Mucosa of descending colon (tissue), 3 donors: ENCODE measurements at regions not wholly inside any gene's neighbourhood (a gene's known extent, or its start where the extent isn't known, plus 50 kb on each side); places are given as distances from the start of the nearest gene placed in this dataset.

ENCODE experiments used
- ATAC-seq: fragments of 200-7000 bp; cut with Tn5 transposase; one replicate; pipeline ENCODE4 v1.9.1; 2020; ENCODE audit warnings: mild to moderate bottlenecking, moderate library complexity
- DNase-seq, 3 donors: peaks; one replicate each; pipeline ENCODE4 v3.0.0-alpha.2; 2020
- H3K36me3 ChIP-seq: fragments of 200-600 bp; one replicate; pipeline ENCODE4 v1.8.0; 2021; ENCODE audit warnings: low read depth, mild to moderate bottlenecking
- H3K4me1 ChIP-seq: fragments of 200-600 bp; one replicate; pipeline ENCODE4 v1.8.0; 2021; ENCODE audit warnings: low read depth, mild to moderate bottlenecking
- H3K4me3 ChIP-seq: fragments of 200-600 bp; one replicate; pipeline ENCODE4 v1.8.0; 2021; ENCODE audit warnings: mild to moderate bottlenecking
- H3K9me3 ChIP-seq: fragments of 200-600 bp; one replicate; pipeline ENCODE4 v1.8.0; 2021; ENCODE audit warnings: mild to moderate bottlenecking
- intact Hi-C, 2 donors: fragments of 100-400 bp; cut with DNase I in 1 of 2; cut with micrococcal nuclease in 1 of 2; formaldehyde crosslinking; loops; one replicate each; pipeline versions ENCODE4 v1.11.0 to v1.11.1; 2022; cut with DNase I, micrococcal nuclease
- TF ChIP-seq, protein P1 (sequence below): fragments of 200-600 bp; IDR thresholded peaks from one replicate; pipeline ENCODE4 v1.8.0; 2022; ENCODE audit warnings: antibody characterized with exemption, mild to moderate bottlenecking
- donor health status: DM: no; HTN: no; CAD: no; lungs with moderate emphysema.
- donor health status: DM: no; HTN: no; CAD: no.
- donor health status: DM: no; HTN: yes; CAD: no.

DNA sequence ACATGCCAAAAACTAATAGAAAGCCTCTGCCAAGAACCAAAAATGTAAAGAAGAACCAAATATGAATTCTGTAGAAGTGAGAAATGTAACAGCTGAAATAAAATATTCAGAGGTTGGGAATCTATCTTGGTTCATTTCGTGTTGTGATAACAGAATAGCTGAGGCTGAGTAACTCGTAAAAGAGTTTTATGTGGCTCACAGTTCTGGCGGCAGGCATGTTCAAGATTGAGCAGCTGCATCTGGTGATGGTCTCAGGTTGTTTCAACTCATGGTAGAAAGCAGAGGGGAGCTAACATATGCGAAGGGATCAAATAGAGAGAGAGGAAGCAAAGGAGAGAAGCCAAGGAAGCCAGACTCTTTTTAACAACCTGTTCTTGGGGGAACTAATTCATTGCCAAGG lies 717.2 kb downstream of the TNS3 start:
- no peak for ATAC-seq
- TF ChIP-seq, protein P1, sequence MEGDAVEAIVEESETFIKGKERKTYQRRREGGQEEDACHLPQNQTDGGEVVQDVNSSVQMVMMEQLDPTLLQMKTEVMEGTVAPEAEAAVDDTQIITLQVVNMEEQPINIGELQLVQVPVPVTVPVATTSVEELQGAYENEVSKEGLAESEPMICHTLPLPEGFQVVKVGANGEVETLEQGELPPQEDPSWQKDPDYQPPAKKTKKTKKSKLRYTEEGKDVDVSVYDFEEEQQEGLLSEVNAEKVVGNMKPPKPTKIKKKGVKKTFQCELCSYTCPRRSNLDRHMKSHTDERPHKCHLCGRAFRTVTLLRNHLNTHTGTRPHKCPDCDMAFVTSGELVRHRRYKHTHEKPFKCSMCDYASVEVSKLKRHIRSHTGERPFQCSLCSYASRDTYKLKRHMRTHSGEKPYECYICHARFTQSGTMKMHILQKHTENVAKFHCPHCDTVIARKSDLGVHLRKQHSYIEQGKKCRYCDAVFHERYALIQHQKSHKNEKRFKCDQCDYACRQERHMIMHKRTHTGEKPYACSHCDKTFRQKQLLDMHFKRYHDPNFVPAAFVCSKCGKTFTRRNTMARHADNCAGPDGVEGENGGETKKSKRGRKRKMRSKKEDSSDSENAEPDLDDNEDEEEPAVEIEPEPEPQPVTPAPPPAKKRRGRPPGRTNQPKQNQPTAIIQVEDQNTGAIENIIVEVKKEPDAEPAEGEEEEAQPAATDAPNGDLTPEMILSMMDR, result no peak
- Histone ChIP-seq H3K36me3 (no peaks in the 10 kb centered on the region), H3K9me3 (no peaks in the 10 kb centered on the region), H3K4me3 (no peak overlapping the region), H3K4me1 (no peaks in the 10 kb centered on the region)
- intact Hi-C loops, result no loop called here
- no peak for DNase-seq

DNA sequence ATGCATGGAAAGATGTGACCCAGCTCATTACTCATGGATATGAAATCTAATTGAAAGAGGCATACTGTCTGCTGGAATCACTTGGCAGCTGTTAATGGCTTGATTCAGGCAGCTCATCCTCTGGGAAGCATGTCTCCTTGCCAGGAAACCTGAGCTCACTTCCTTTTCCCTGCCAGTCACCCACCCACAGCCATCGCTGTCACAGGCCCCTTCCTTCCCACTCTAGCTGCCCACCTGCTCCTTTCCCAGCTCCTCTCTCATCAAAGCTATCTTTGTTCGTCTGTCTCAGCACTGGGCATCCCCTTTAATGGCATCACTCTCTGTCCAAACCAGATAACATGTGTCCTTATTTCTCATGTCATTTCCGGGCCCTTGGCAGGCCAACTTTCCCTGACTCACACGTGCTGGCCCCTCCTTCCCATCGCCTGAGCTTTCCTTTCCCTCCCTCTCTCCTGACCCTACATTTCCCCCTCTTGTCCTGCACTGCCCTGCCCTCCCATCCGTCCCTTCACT lies 721.9 kb downstream of the TNS3 start:
- Histone ChIP-seq H3K4me3 (no peak overlapping the region), H3K4me1 (no peaks in the 10 kb centered on the region), H3K9me3 (no peaks in the 10 kb centered on the region), H3K36me3 (no peaks in the 10 kb centered on the region)
- DNase-seq, result no peak
- ATAC-seq, result no peak
- intact Hi-C loops, result no loop called here
- TF ChIP-seq, protein P1, result no peak

DNA sequence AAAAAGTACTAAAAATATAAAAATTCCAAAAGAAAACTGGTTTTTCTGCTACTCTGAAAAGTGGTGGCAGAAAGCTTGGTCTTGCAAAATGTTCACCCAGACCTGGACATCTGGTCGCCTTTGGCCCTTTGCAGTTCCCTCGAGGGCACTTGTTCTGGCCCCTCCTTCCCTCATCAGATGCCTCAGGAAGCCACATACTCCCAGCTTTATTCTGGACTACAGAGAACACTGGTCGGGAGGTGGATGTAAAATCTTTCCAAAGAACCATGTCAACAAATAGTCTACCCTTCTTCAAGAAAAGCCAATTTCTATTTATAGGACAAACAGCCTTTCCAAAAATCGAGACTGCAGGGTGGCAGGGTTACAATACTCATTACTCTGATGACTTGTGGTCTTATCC lies 726.1 kb downstream of the TNS3 start:
- Histone ChIP-seq H3K9me3 (no peaks in the 10 kb centered on the region), H3K4me3 (no peak overlapping the region), H3K36me3 (no peaks in the 10 kb centered on the region), H3K4me1 (no peaks in the 10 kb centered on the region)
- DNase-seq, result no peak
- intact Hi-C loops, result no loop called here
- TF ChIP-seq, protein P1, result no peak
- ATAC-seq, result no peak

DNA sequence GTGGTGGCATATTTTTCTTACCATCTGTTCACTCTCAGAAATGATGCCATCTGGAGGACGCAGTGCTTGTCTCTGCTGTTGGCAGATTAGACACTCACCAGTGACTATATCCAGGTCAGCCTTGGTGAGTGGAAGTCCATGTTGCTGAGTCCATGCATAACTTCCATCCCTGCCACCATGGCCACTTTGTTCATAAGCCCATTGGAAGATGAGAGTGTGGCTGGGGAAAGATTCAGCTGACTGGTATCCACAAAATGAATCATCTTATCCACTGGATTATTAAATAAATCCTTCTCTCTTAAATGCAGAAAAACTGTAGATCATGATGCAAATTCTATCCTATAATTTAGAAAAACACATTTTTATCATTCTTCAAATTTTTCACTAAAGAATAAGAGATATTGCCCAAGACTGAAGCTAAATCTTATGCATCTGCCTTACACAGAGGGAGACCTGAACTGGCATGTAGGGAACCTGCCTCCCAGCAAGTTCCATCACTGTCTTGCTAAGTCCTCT lies 726.9 kb downstream of the TNS3 start:
- H3K9me3 ChIP-seq, result no peaks in the 10 kb centered on the region
- no peak for ATAC-seq
- TF ChIP-seq, protein P1, result no peak
- H3K36me3 ChIP-seq, result no peaks in the 10 kb centered on the region
- intact Hi-C loops, result no loop called here
- H3K4me1 ChIP-seq, result no peaks in the 10 kb centered on the region
- no peak overlapping the region for H3K4me3 ChIP-seq
- DNase-seq, result no peak

DNA sequence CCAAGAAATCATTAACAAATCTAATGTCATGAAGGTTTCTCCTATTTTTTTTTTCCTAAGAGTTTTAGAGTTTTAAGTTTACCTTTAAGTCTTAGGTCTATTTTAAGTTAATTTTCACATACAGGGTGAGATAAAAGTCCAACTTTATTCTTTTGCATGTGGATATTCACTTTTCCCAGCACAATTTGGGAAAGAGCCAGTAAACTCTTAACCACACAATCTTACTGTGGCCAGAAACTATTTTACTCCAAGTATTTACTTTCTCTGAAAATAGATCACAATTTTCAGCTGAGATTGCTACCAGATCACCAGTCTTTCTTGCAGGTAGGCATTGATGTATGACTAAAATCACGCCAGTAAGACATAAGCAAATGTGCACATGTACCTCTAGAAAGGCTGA lies 728.5 kb downstream of the TNS3 start:
- Histone ChIP-seq H3K36me3 (no peaks in the 10 kb centered on the region), H3K4me1 (no peaks in the 10 kb centered on the region), H3K9me3 (no peaks in the 10 kb centered on the region), H3K4me3 (no peak overlapping the region)
- DNase-seq (no peak), ATAC-seq (no peak)
- TF ChIP-seq, protein P1, result no peak
- intact Hi-C loops, result no loop called here

DNA sequence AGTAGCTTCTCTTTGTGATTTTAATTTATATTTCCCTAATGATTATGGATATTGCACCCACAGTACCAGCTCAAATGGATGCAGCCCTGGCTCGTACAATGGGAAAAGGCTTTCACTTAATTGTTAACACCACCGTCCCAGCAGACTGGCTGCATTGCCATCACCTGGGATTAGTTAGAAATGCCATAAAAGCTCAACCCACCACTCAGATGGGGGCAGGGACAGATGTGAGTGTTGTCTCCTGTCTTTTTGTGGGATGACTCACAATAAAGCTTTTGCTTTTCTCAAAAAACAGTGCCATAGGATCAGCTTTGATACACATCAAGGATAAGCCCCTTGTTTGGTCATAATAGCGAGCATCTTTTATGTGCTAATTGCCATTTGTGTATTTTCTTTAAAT lies 729.1 kb downstream of the TNS3 start:
- no peak for ATAC-seq
- TF ChIP-seq, protein P1, result no peak
- intact Hi-C loops, result no loop called here
- Histone ChIP-seq H3K4me3 (no peak overlapping the region), H3K36me3 (no peaks in the 10 kb centered on the region), H3K9me3 (no peaks in the 10 kb centered on the region), H3K4me1 (no peaks in the 10 kb centered on the region)
- no peak for DNase-seq
